IMR-90 (cell line): ENCODE measurements at regions not wholly inside any gene's neighbourhood (a gene's known extent, or its start where the extent isn't known, plus 50 kb on each side); places are given as distances from the start of the nearest gene placed in this dataset.

Experiments used
- ATAC-seq: fragments of 200-7000 bp; cut with Tn5 transposase; 2 replicates; pipeline ENCODE4 v1.9.1; 2020; ENCODE audit warnings: low read depth, mild to moderate bottlenecking, moderate library complexity
- BruUV-seq: library from RNA; stranded (reverse); fragments of 400-500 nt; replicated peaks from 2 replicates; lab custom pipeline; 2021; lab: Mats Ljungman, UMichigan
- CTCF ChIA-PET: fragments of 300-600 bp; formaldehyde crosslinking; extraction: SDS; loops from one replicate; lab custom pipeline; 2021; ENCODE audit warnings: antibody characterized with exemption; lab: Yijun Ruan, JAX
- POLR2A ChIA-PET: fragments of 300-600 bp; sonication (Branson Sonifier 250); formaldehyde crosslinking; loops from one replicate; lab custom pipeline; 2022; ENCODE audit warnings: antibody characterized with exemption; ENCODE audit not compliant: unreplicated experiment; lab: Charles Lee
- DNase-seq: peaks from one replicate; pipeline ENCODE4 v3.0.0; 2013
- H2AFZ ChIP-seq: replicated peaks from 2 replicates; pipeline ENCODE3; 2013; ENCODE audit warnings: low read length, mild to moderate bottlenecking; ENCODE audit not compliant: poor library complexity
- H2AK5ac ChIP-seq: 2 replicates; pipeline ENCODE4 v1.6.1; 2013; ENCODE audit warnings: low read depth, low read length, inconsistent platforms
- H2AK9ac ChIP-seq: replicated peaks from 2 replicates; pipeline ENCODE3; 2013; ENCODE audit warnings: mild to moderate bottlenecking, low read depth, low read length, moderate library complexity; ENCODE audit not compliant: poor library complexity
- H2BK120ac ChIP-seq: 2 replicates; pipeline ENCODE4 v1.6.1; 2013; ENCODE audit warnings: low read depth, low read length, inconsistent platforms
- H2BK15ac ChIP-seq: 3 replicates; pipeline ENCODE4 v1.6.1; 2013; ENCODE audit warnings: low read depth, low read length, inconsistent platforms
- H2BK20ac ChIP-seq: 2 replicates; pipeline ENCODE4 v1.6.1; 2013; ENCODE audit warnings: low read depth, mild to moderate bottlenecking, inconsistent platforms, low read length, moderate library complexity
- H2BK5ac ChIP-seq: 2 replicates; pipeline ENCODE4 v1.6.1; 2013; ENCODE audit warnings: mild to moderate bottlenecking, low read depth, low read length, inconsistent platforms; ENCODE audit not compliant: poor library complexity, severe bottlenecking
- H3K14ac ChIP-seq: replicated peaks from 2 replicates; pipeline ENCODE4 v1.6.1; 2013; ENCODE audit warnings: low read depth, low read length, inconsistent platforms
- H3K18ac ChIP-seq: 2 replicates; pipeline ENCODE4 v1.6.1; 2013; ENCODE audit warnings: low read depth, low read length, control low read depth
- H3K23ac ChIP-seq: 2 replicates; pipeline ENCODE4 v1.6.1; 2013; ENCODE audit warnings: low read depth, low read length, inconsistent platforms
- H3K27ac ChIP-seq: 2 replicates; pipeline ENCODE4 v1.5.1; 2013; ENCODE audit warnings: mild to moderate bottlenecking, control low read depth, low read length; ENCODE audit not compliant: insufficient read depth
- H3K27me3 ChIP-seq: 2 replicates; pipeline ENCODE4 v1.6.1; 2013; ENCODE audit warnings: low read length; ENCODE audit not compliant: control insufficient read depth, insufficient read depth
- H3K36me3 ChIP-seq: 2 replicates; pipeline ENCODE4 v1.6.1; 2013; ENCODE audit warnings: low read length, mixed read lengths; ENCODE audit not compliant: control insufficient read depth, insufficient read depth
- H3K4ac ChIP-seq: 2 replicates; pipeline ENCODE4 v1.6.1; 2013; ENCODE audit warnings: low read depth, low read length, inconsistent platforms
- H3K4me1 ChIP-seq: 2 replicates; pipeline ENCODE4 v1.6.1; 2013; ENCODE audit warnings: low read length, mixed read lengths; ENCODE audit not compliant: control insufficient read depth, insufficient read depth
- H3K4me2 ChIP-seq: 2 replicates; pipeline ENCODE4 v1.6.1; 2013; ENCODE audit warnings: low read depth, mild to moderate bottlenecking, control low read depth, low read length, moderate library complexity
- H3K4me3 ChIP-seq: 2 replicates; pipeline ENCODE4 v1.5.1; 2013; ENCODE audit warnings: low read depth, mild to moderate bottlenecking, control low read depth, low read length, moderate library complexity; ENCODE audit not compliant: insufficient read depth
- H3K56ac ChIP-seq: 2 replicates; pipeline ENCODE4 v1.6.1; 2013; ENCODE audit warnings: low read length, inconsistent platforms; ENCODE audit not compliant: insufficient read depth; ENCODE audit errors: extremely low read depth
- H3K79me1 ChIP-seq, 2 experiments: 2 replicates each; pipeline ENCODE4 v1.6.1; 2013; ENCODE audit warnings: low read length in 2 of 2, inconsistent platforms in 1 of 2, low read depth in 1 of 2
- H3K9ac ChIP-seq: 2 replicates; pipeline ENCODE4 v1.6.1; 2013; ENCODE audit warnings: low read depth, low read length, control low read depth
- H3K9me1 ChIP-seq: 2 replicates; pipeline ENCODE4 v1.6.1; 2013; ENCODE audit warnings: low read length, inconsistent platforms; ENCODE audit not compliant: insufficient read depth
- H3K9me3 ChIP-seq: 2 replicates; pipeline ENCODE4 v1.6.1; 2013; ENCODE audit warnings: low read length; ENCODE audit not compliant: control insufficient read depth, insufficient read depth
- H4K20me1 ChIP-seq: 2 replicates; pipeline ENCODE4 v1.6.1; 2013; ENCODE audit warnings: low read length, inconsistent platforms; ENCODE audit not compliant: insufficient read depth
- H4K5ac ChIP-seq: 2 replicates; pipeline ENCODE4 v1.6.1; 2013; ENCODE audit warnings: mild to moderate bottlenecking, low read depth, low read length, control low read depth
- H4K8ac ChIP-seq, 2 experiments: 2 replicates each; pipeline ENCODE4 v1.6.1; 2013; ENCODE audit warnings: low read depth in 2 of 2, low read length in 2 of 2, control low read depth in 1 of 2, inconsistent platforms in 1 of 2
- H4K91ac ChIP-seq: 2 replicates; pipeline ENCODE4 v1.6.1; 2013; ENCODE audit warnings: low read depth, low read length, inconsistent platforms; ENCODE audit not compliant: insufficient read depth
- NFE2L2 ChIP-seq: fragments of 150-350 bp; IDR thresholded peaks from 2 replicates; pipeline ENCODE4 v1.6.1; 2016; ENCODE audit warnings: low read depth, mild to moderate bottlenecking, low read length
- RAD21 ChIP-seq: IDR thresholded peaks from 2 replicates; pipeline ENCODE4 v1.6.1; 2012; ENCODE audit warnings: low read length, improper control_type of control experiment
- WGBS, 2 experiments: methylation state at CpG; one replicate each; pipeline versions ENCODE4 v1.1.5 to v1.1.7; 2013; ENCODE audit warnings: missing lambda C conversion rate in 2 of 2; ENCODE audit not compliant: insufficient read length in 1 of 2; ENCODE audit errors: extremely low coverage in 2 of 2; 5-methylcytosine and 5-hydroxymethylcytosine counted together
- dilution Hi-C: fragments of 300-500 bp; cut with HindIII; formaldehyde crosslinking; loops from one replicate; pipeline ENCODE4 v1.14.3; 2018; ENCODE audit warnings: low sequenced_read_pairs; ENCODE audit not compliant: unreplicated experiment
- in situ Hi-C: fragments of 300-500 bp; cut with MboI; formaldehyde crosslinking; loops from 3 replicates; pipeline ENCODE4 v1.14.3; 2019; ENCODE audit warnings: low sequenced_read_pairs, inconsistent platforms, mixed read lengths
- intact Hi-C: fragments of 100-400 bp; cut with micrococcal nuclease; formaldehyde crosslinking; loops from 2 replicates; pipeline ENCODE4 v1.10.0; 2022

- ChIA-PET CTCF (no interaction called here), POLR2A (no interaction called here)
- H3K18ac ChIP-seq = no peak overlapping the region
- no peak for DNase-seq
- no peak overlapping the region for H4K5ac ChIP-seq
- no peak overlapping the region for H3K9ac ChIP-seq
- H4K91ac ChIP-seq = no peak overlapping the region
- no peak overlapping the region for H2BK120ac ChIP-seq
- no peak for ATAC-seq
- no peak overlapping the region for H3K14ac ChIP-seq
- no peak overlapping the region for H3K23ac ChIP-seq
- H3K4me2 ChIP-seq = no peak overlapping the region
- H3K36me3 ChIP-seq = no peaks in the 10 kb centered on the region
- H3K27me3 ChIP-seq = no peaks in the 10 kb centered on the region
- H3K27ac ChIP-seq = no peak overlapping the region
- no peaks in the 10 kb centered on the region for H3K9me1 ChIP-seq
- H4K8ac ChIP-seq = no peak overlapping the region
- no peaks in the 10 kb centered on the region for H3K9me3 ChIP-seq
- H2AK5ac ChIP-seq = no peak overlapping the region
- intact Hi-C loops = no loop called here
- no peak overlapping the region for H2AK9ac ChIP-seq
- no peak overlapping the region for H2BK15ac ChIP-seq
- H3K4me3 ChIP-seq = no peak overlapping the region
- no peaks in the 10 kb centered on the region for H3K79me1 ChIP-seq
- dilution Hi-C loops = no loop called here
- H2AFZ ChIP-seq = no peak overlapping the region
- H3K4me1 ChIP-seq = no peaks in the 10 kb centered on the region
- in situ Hi-C loops = no loop called here
- TF ChIP-seq NFE2L2 = no peak
- TF ChIP-seq RAD21 = no peak
- no TSS peak for BruUV-seq
- no peak overlapping the region for H3K4ac ChIP-seq
- no peaks in the 10 kb centered on the region for H4K20me1 ChIP-seq
- H3K56ac ChIP-seq = no peak overlapping the region
- H2BK20ac ChIP-seq = no peak overlapping the region
- no CpG with 5 or more reads among the region's 1 CpG for WGBS, 2 experiments
- no peak overlapping the region for H2BK5ac ChIP-seq
Observed at GRCh38 chr3:164155400-164155799, 922.9 kb downstream of the SI start.
